Caco-2 (cell line): ENCODE measurements at regions not wholly inside any gene's neighbourhood (a gene's known extent, or its start where the extent isn't known, plus 50 kb on each side); places are given as distances from the start of the nearest gene placed in this dataset.

Source experiments
- BruUV-seq: library from RNA; stranded (reverse); fragments of 400-500 nt; replicated peaks from 2 replicates; lab custom pipeline; 2021; lab: Mats Ljungman, UMichigan
- CTCF ChIA-PET: fragments of 300-600 bp; sonication (Branson Sonifier 250); formaldehyde crosslinking; loops from one replicate; lab custom pipeline; 2022; ENCODE audit warnings: antibody characterized with exemption; lab: Charles Lee
- POLR2A ChIA-PET: fragments of 300-600 bp; sonication (Branson Sonifier 250); formaldehyde crosslinking; loops from one replicate; lab custom pipeline; 2022; ENCODE audit warnings: antibody characterized with exemption; lab: Charles Lee
- DNase-seq, 2 experiments: peaks; one replicate each; pipeline versions ENCODE4 v3.0.0 to v3.0.0-alpha.2; 2020 to 2022
- H3K27me3 ChIP-seq: replicated peaks from 2 replicates; pipeline ENCODE4 v1.6.0; 2011; ENCODE audit warnings: low read length; ENCODE audit not compliant: control insufficient read depth, insufficient read depth
- H3K36me3 ChIP-seq: 2 replicates; pipeline ENCODE4 v1.5.1; 2011; ENCODE audit warnings: low read length; ENCODE audit not compliant: control insufficient read depth, insufficient read depth
- H3K4me1 ChIP-seq: fragments of 250-450 bp; sonication (Bioruptor Pico); 2 replicates; pipeline ENCODE4 v1.5.1; 2020; ENCODE audit warnings: mild to moderate bottlenecking
- H3K4me3 ChIP-seq: 2 replicates; pipeline ENCODE4 v1.5.1; 2011; ENCODE audit warnings: low read depth, mild to moderate bottlenecking, control low read depth, low read length
- H3K9me3 ChIP-seq: fragments of 250-450 bp; sonication (Bioruptor Pico); 2 replicates; pipeline ENCODE4 v1.5.1; 2020; ENCODE audit warnings: mild to moderate bottlenecking, moderate library complexity
- H3K27ac Mint-ChIP-seq: one replicate; pipeline ENCODE4 v1.8.0; 2022; ENCODE audit warnings: mixed read lengths; ENCODE audit not compliant: unreplicated experiment
- H3K27me3 Mint-ChIP-seq: one replicate; pipeline ENCODE4 v1.8.0; 2022; ENCODE audit warnings: mixed read lengths; ENCODE audit not compliant: insufficient read depth, unreplicated experiment
- H3K36me3 Mint-ChIP-seq: one replicate; pipeline ENCODE4 v1.8.0; 2022; ENCODE audit warnings: mild to moderate bottlenecking, mixed read lengths; ENCODE audit not compliant: insufficient read depth, unreplicated experiment
- H3K4me1 Mint-ChIP-seq: one replicate; pipeline ENCODE4 v1.8.0; 2022; ENCODE audit warnings: low read depth, mixed read lengths; ENCODE audit not compliant: unreplicated experiment
- H3K4me3 Mint-ChIP-seq: one replicate; pipeline ENCODE4 v1.8.0; 2022; ENCODE audit warnings: mild to moderate bottlenecking, moderate library complexity, mixed read lengths; ENCODE audit not compliant: unreplicated experiment
- H3K9me3 Mint-ChIP-seq: one replicate; pipeline ENCODE4 v1.8.0; 2022; ENCODE audit warnings: mixed read lengths; ENCODE audit not compliant: unreplicated experiment
- CTCF ChIP-seq, 2 experiments: fragments of 200-600 bp in 1 of 2; IDR thresholded peaks; 1 replicate in 1 of 2; 2 replicates in 1 of 2; pipeline versions ENCODE4 v1.5.1 to v1.8.0; 2011 to 2022; ENCODE audit warnings: antibody characterized with exemption in 1 of 2, control low read depth in 1 of 2, inconsistent platforms in 1 of 2, low read depth in 1 of 2, low read length in 1 of 2, mild to moderate bottlenecking in 1 of 2, moderate library complexity in 1 of 2; ENCODE audit not compliant: insufficient read depth in 1 of 2, severe bottlenecking in 1 of 2, unreplicated experiment in 1 of 2
- intact Hi-C: fragments of 100-400 bp; cut with micrococcal nuclease; formaldehyde crosslinking; loops from one replicate; pipeline ENCODE4 v1.10.0; 2022; ENCODE audit not compliant: unreplicated experiment

- TF ChIP-seq CTCF (IDR thresholded peaks at IDR 0.05; ENCODE audit: insufficient read depth in 1 of 2, low read depth in 1 of 2, low read length in 1 of 2, severe bottlenecking in 1 of 2, unreplicated experiment in 1 of 2): no peak
- no peaks in the 10 kb centered on the region for H3K4me1 Mint-ChIP-seq
- POLR2A ChIA-PET: no interaction called here
- intact Hi-C loops: no loop called here
- H3K36me3 ChIP-seq: no peaks in the 10 kb centered on the region
- no TSS peak for BruUV-seq
- CTCF ChIA-PET: no interaction called here
- no peaks in the 10 kb centered on the region for H3K4me1 ChIP-seq
- H3K27me3 ChIP-seq: no peaks in the 10 kb centered on the region
- H3K9me3 ChIP-seq: no peaks in the 10 kb centered on the region
- no peak overlapping the region for H3K4me3 ChIP-seq
- no peaks in the 10 kb centered on the region for H3K36me3 Mint-ChIP-seq
- H3K27me3 Mint-ChIP-seq: no peaks in the 10 kb centered on the region
- H3K4me3 Mint-ChIP-seq: no peak overlapping the region
- peaks cover 9% of the 10 kb centered on the region for H3K9me3 Mint-ChIP-seq
- no peak for DNase-seq
- no peak overlapping the region for H3K27ac Mint-ChIP-seq
Observed at GRCh38 chr6:149202952-149203351, 114.6 kb upstream of the TAB2 start.

GRCh38 chr6:149203509-149203908, 114.0 kb upstream of the TAB2 start:
- CTCF ChIA-PET: no interaction called here
- no peak overlapping the region for H3K4me3 Mint-ChIP-seq

GRCh38 chr6:149208134-149208601, 109.3 kb upstream of the TAB2 start:
- BruUV-seq: no TSS peak
- intact Hi-C loops: no loop called here
- Mint-ChIP-seq H3K27ac (no peak overlapping the region), H3K4me3 (no peak overlapping the region), H3K9me3 (no peaks in the 10 kb centered on the region), H3K27me3 (no peaks in the 10 kb centered on the region), H3K36me3 (no peaks in the 10 kb centered on the region), H3K4me1 (no peaks in the 10 kb centered on the region)
- CTCF ChIA-PET: no interaction called here
- H3K27me3 ChIP-seq: no peaks in the 10 kb centered on the region
- POLR2A ChIA-PET: no interaction called here
- no peaks in the 10 kb centered on the region for H3K36me3 ChIP-seq
- H3K4me3 ChIP-seq: no peak overlapping the region
- no peaks in the 10 kb centered on the region for H3K4me1 ChIP-seq
- no peak for DNase-seq
- TF ChIP-seq CTCF (IDR thresholded peaks at IDR 0.05; ENCODE audit: insufficient read depth in 1 of 2, low read depth in 1 of 2, low read length in 1 of 2, severe bottlenecking in 1 of 2, unreplicated experiment in 1 of 2): no peak
- H3K9me3 ChIP-seq: no peaks in the 10 kb centered on the region

More at GRCh38 chr6:149203509-149203908, 114.0 kb upstream of the TAB2 start:
- Mint-ChIP-seq H3K36me3 (no peaks in the 10 kb centered on the region), H3K9me3 (peaks cover 9% of the 10 kb centered on the region), H3K27ac (no peak overlapping the region), H3K4me1 (no peaks in the 10 kb centered on the region), H3K27me3 (no peaks in the 10 kb centered on the region)
- intact Hi-C loops: no loop called here
- no peak overlapping the region for H3K4me3 ChIP-seq
- TF ChIP-seq CTCF (IDR thresholded peaks at IDR 0.05; ENCODE audit: insufficient read depth in 1 of 2, low read depth in 1 of 2, low read length in 1 of 2, severe bottlenecking in 1 of 2, unreplicated experiment in 1 of 2): no peak
- no peaks in the 10 kb centered on the region for H3K9me3 ChIP-seq
- POLR2A ChIA-PET: no interaction called here
- no peaks in the 10 kb centered on the region for H3K4me1 ChIP-seq
- BruUV-seq: no TSS peak
- DNase-seq: no peak
- H3K27me3 ChIP-seq: no peaks in the 10 kb centered on the region
- H3K36me3 ChIP-seq: no peaks in the 10 kb centered on the region
